ENCODE measurements at regions not wholly inside any gene's neighbourhood (a gene's known extent, or its start where the extent isn't known, plus 50 kb on each side); places are given as distances from the start of the nearest gene placed in this dataset.
"Not testable (repeated sequence)": the region's sequence is repeated elsewhere in the genome, so short reads cannot be mapped to it uniquely, and the experiment has no call there.

DNA sequence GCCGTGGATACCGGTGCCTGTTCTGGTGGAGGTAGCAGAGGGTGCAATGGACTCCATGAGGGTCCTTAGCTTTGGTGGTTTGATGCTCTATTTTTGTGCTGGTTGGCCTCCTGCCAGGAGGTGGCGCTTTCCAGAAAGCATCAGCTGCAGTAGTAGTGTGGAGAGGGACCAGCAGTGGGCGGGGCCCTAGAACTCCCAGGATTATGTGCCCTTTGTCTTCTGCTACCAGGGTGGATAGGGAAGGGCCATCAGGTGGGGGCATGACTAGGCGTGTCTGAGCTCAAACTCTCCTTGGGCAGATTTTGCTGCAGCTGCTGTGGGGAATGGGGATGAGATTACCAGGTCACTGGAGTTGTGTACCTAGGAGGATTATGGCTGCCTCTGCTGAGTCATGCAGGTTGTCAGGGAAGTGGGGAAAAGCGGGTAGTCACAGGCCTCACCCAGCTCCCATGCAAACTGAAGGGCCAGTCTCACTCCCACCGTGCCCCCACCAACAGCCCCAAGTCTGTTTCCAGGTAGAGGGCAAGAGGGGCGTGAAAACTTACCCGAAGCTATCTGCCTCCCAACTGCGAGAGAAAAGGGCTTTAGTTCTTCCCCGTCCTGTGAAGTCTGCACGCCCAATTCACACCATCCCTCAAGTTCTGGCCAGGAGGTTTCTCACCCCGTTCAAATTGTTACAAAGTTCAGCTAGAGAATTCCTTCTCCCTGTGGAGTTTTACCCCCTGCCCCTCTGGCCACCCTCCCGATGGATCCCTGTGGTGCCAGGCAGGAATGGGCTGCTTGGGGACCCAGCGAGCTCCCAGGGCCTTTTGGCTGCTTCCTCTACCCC, 235.0 kb downstream of the DHX15 start:
- TF ChIP-seq EZH2phosphoT487 (IDR thresholded peaks at IDR 0.05): not testable (repeated sequence)
- TF ChIP-seq, protein P1, sequence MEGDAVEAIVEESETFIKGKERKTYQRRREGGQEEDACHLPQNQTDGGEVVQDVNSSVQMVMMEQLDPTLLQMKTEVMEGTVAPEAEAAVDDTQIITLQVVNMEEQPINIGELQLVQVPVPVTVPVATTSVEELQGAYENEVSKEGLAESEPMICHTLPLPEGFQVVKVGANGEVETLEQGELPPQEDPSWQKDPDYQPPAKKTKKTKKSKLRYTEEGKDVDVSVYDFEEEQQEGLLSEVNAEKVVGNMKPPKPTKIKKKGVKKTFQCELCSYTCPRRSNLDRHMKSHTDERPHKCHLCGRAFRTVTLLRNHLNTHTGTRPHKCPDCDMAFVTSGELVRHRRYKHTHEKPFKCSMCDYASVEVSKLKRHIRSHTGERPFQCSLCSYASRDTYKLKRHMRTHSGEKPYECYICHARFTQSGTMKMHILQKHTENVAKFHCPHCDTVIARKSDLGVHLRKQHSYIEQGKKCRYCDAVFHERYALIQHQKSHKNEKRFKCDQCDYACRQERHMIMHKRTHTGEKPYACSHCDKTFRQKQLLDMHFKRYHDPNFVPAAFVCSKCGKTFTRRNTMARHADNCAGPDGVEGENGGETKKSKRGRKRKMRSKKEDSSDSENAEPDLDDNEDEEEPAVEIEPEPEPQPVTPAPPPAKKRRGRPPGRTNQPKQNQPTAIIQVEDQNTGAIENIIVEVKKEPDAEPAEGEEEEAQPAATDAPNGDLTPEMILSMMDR (IDR thresholded peaks at IDR 0.05): peak; percentile 19

Measured in neural progenitor cell (in vitro differentiated cells).